ENCODE measurements at regions not wholly inside any gene's neighbourhood (a gene's known extent, or its start where the extent isn't known, plus 50 kb on each side); places are given as distances from the start of the nearest gene placed in this dataset.

DNA sequence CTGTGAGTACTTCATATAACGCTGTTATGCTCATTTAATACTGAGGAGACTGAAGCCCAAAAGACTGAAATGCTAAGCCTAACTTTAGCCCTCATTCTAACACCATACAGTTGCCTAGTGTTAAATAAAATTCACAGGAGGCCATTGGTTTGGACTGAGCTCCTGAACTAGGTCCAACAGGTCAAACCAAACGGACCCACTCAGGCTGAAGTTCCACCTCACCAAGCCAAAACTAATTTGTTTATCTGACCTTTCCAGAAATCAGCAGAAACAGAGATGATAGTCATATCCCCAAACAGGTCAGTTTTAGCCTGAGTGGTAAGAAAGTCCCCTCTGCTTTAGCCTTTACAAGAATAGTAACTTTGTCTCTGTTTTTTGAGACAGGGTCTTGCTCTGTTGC, 311.3 kb upstream of the ZP4 start:
- Histone ChIP-seq H2AFZ (ENCODE audit: low read length) (no peak overlapping the region), H3K9me3 (ENCODE audit: low read depth, low read length) (no peaks in the 10 kb centered on the region), H3K4me1 (ENCODE audit: insufficient read depth, low read length) (no peaks in the 10 kb centered on the region), H3K27ac (ENCODE audit: low read depth, low read length) (no peak overlapping the region), H3K4me3 (ENCODE audit: insufficient read depth, low read length) (no peak overlapping the region), H4K20me1 (ENCODE audit: insufficient read depth, low read length) (no peaks in the 10 kb centered on the region), H3K4me2 (ENCODE audit: insufficient read depth, low read length) (no peak overlapping the region), H3K36me3 (ENCODE audit: insufficient read depth, low read length) (no peaks in the 10 kb centered on the region), H3K79me2 (ENCODE audit: insufficient read depth, low read length) (no peaks in the 10 kb centered on the region), H3K27me3 (ENCODE audit: insufficient read depth, low read length) (no peaks in the 10 kb centered on the region)
- DNase-seq (ENCODE audit: insufficient read length, low spot score, missing footprints), result no peak
- no peak for TF ChIP-seq CTCF (IDR thresholded peaks at IDR 0.05; ENCODE audit: extremely low read depth, low read depth, low read length)

GRCh38 chr1:238199325-238199724, 308.6 kb upstream of the ZP4 start:
- no peaks in the 10 kb centered on the region for H3K9me3 ChIP-seq (ENCODE audit: low read depth, low read length)
- H3K27ac ChIP-seq (ENCODE audit: low read depth, low read length), result no peak overlapping the region
- no peaks in the 10 kb centered on the region for H4K20me1 ChIP-seq (ENCODE audit: insufficient read depth, low read length)
- H3K27me3 ChIP-seq (ENCODE audit: insufficient read depth, low read length), result no peaks in the 10 kb centered on the region
- no peak overlapping the region for H3K4me2 ChIP-seq (ENCODE audit: insufficient read depth, low read length)
- no peak overlapping the region for H2AFZ ChIP-seq (ENCODE audit: low read length)
- no peak overlapping the region for H3K4me3 ChIP-seq (ENCODE audit: insufficient read depth, low read length)
- DNase-seq (ENCODE audit: insufficient read length, low spot score, missing footprints), result no peak
- TF ChIP-seq CTCF (IDR thresholded peaks at IDR 0.05; ENCODE audit: extremely low read depth, low read depth, low read length), result no peak
- no peaks in the 10 kb centered on the region for H3K4me1 ChIP-seq (ENCODE audit: insufficient read depth, low read length)
- no peaks in the 10 kb centered on the region for H3K36me3 ChIP-seq (ENCODE audit: insufficient read depth, low read length)
- H3K79me2 ChIP-seq (ENCODE audit: insufficient read depth, low read length), result no peaks in the 10 kb centered on the region

DNA sequence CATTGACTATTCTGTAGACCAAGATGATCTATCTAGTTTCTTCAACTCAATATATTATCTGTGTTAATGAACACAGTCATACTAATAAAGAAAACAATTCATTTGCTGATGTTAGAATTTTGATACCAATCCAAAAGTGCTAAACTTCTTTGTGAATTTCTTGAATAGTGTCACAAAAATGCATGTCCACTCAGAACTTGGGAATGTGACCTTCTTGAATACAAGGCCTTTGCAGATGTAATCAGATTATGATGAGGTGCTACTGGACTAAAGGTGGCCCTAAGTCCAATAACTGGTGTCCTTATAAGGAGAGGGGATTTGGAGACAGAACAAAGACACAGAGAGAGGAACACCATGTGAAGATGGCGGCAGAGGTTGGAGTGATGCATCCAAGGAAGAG, 305.8 kb upstream of the ZP4 start:
- H3K9me3 ChIP-seq (ENCODE audit: low read depth, low read length), result no peaks in the 10 kb centered on the region

DNA sequence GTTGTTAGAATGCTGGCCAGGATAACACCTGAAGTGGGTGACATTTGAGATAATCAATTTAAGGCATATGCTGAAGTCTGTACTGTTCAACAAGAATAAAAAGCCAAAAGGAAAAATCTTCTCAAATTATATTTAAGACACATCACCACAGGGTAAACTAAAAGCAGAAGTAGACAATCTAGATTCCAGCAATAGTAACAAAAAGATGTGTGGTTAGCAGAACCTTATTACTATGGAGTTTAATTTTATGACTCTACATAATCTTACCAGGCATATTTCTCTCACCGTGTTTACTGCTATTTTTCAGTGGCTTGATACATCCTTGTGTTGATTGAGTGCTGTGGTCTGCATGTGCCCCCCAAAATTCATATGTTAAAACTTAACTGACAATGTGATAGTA, 300.4 kb upstream of the ZP4 start:
- Histone ChIP-seq H3K4me3 (ENCODE audit: insufficient read depth, low read length) (no peak overlapping the region), H4K20me1 (ENCODE audit: insufficient read depth, low read length) (no peaks in the 10 kb centered on the region), H3K36me3 (ENCODE audit: insufficient read depth, low read length) (no peaks in the 10 kb centered on the region), H3K4me1 (ENCODE audit: insufficient read depth, low read length) (no peaks in the 10 kb centered on the region), H3K79me2 (ENCODE audit: insufficient read depth, low read length) (no peaks in the 10 kb centered on the region), H3K27me3 (ENCODE audit: insufficient read depth, low read length) (no peaks in the 10 kb centered on the region), H2AFZ (ENCODE audit: low read length) (no peak overlapping the region), H3K27ac (ENCODE audit: low read depth, low read length) (no peak overlapping the region), H3K9me3 (ENCODE audit: low read depth, low read length) (no peaks in the 10 kb centered on the region), H3K4me2 (ENCODE audit: insufficient read depth, low read length) (no peak overlapping the region)
- TF ChIP-seq CTCF (IDR thresholded peaks at IDR 0.05; ENCODE audit: extremely low read depth, low read depth, low read length), result no peak
- no peak for DNase-seq (ENCODE audit: insufficient read length, low spot score, missing footprints)

More for the DNA sequence above, 305.8 kb upstream of the ZP4 start:
- H2AFZ ChIP-seq (ENCODE audit: low read length), result no peak overlapping the region
- H4K20me1 ChIP-seq (ENCODE audit: insufficient read depth, low read length), result no peaks in the 10 kb centered on the region
- no peaks in the 10 kb centered on the region for H3K79me2 ChIP-seq (ENCODE audit: insufficient read depth, low read length)
- no peaks in the 10 kb centered on the region for H3K4me1 ChIP-seq (ENCODE audit: insufficient read depth, low read length)
- H3K27me3 ChIP-seq (ENCODE audit: insufficient read depth, low read length), result no peaks in the 10 kb centered on the region
- H3K27ac ChIP-seq (ENCODE audit: low read depth, low read length), result no peak overlapping the region
- H3K4me2 ChIP-seq (ENCODE audit: insufficient read depth, low read length), result no peak overlapping the region
- DNase-seq (ENCODE audit: insufficient read length, low spot score, missing footprints), result no peak
- TF ChIP-seq CTCF (IDR thresholded peaks at IDR 0.05; ENCODE audit: extremely low read depth, low read depth, low read length), result no peak
- H3K4me3 ChIP-seq (ENCODE audit: insufficient read depth, low read length), result no peak overlapping the region
- no peaks in the 10 kb centered on the region for H3K36me3 ChIP-seq (ENCODE audit: insufficient read depth, low read length)
